ENCODE measurements at regions not wholly inside any gene's neighbourhood (a gene's known extent, or its start where the extent isn't known, plus 50 kb on each side); places are given as distances from the start of the nearest gene placed in this dataset.

GRCh38 chr20:59411589-59411988 is 111.2 kb downstream of the EDN3 start:
- Mint-ChIP-seq H3K4me3 (no peak overlapping the region), H3K4me1 (no peaks in the 10 kb centered on the region), H3K36me3 (ENCODE audit: low read depth) (no peaks in the 10 kb centered on the region), H3K27ac (no peak overlapping the region), H3K27me3 (peaks cover 5% of the 10 kb centered on the region), H3K9me3 (no peaks in the 10 kb centered on the region)
- DNase-seq: no peak
- intact Hi-C loops (cut with micrococcal nuclease): no loop called here

DNA sequence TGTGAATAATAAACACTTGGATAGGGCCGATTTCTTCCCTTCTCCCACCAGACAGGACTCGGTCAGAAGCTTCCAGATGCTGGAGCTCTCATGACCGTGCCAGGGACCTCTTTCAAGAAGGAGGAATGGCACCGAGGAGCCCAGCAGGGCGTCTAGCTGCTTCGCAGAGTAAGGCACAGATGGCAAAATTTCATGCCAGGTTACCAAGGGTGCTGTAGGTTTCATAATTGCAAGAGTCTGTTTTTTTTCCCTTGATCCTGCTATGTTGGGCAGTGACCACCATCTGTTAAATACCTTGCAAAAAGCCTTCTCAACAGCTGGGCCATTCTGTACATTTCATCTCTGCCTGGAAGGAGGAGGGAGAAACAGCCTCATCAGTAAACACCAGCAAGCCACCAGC is 111.8 kb downstream of the EDN3 start:
- Mint-ChIP-seq H3K36me3 (ENCODE audit: low read depth) (no peaks in the 10 kb centered on the region), H3K4me3 (no peak overlapping the region), H3K27ac (no peak overlapping the region), H3K27me3 (peaks cover 2% of the 10 kb centered on the region), H3K4me1 (no peaks in the 10 kb centered on the region), H3K9me3 (no peaks in the 10 kb centered on the region)
- intact Hi-C loops (cut with micrococcal nuclease): no loop called here
- no peak for DNase-seq

DNA sequence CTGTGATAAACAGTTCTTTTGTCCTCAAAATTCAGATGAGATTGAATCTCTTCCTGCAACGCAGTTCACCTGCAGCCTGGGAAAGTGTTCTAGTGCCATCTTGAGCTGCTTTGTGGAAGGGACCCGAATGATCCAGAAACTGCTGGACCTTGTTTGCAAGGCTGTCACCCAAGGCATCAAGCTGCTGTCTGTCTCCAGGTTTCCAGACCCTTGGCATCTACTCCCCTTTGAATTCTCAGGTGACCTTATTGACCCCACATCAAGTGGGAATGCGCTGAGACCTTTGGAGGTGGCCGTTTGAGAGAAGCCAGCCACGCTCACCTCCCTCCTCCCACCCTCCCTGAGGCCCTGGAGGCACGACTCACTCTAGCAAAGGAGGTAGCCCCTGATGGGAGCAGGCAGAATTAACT is 112.5 kb downstream of the EDN3 start:
- Mint-ChIP-seq H3K27me3 (peaks cover 2% of the 10 kb centered on the region), H3K27ac (no peak overlapping the region), H3K4me1 (no peaks in the 10 kb centered on the region), H3K36me3 (ENCODE audit: low read depth) (no peaks in the 10 kb centered on the region), H3K9me3 (no peaks in the 10 kb centered on the region), H3K4me3 (no peak overlapping the region)
- intact Hi-C loops (cut with micrococcal nuclease): no loop called here
- DNase-seq: no peak

- Mint-ChIP-seq H3K27me3 (peaks cover 2% of the 10 kb centered on the region), H3K4me1 (no peaks in the 10 kb centered on the region), H3K4me3 (no peak overlapping the region), H3K27ac (no peak overlapping the region), H3K9me3 (no peaks in the 10 kb centered on the region), H3K36me3 (ENCODE audit: low read depth) (no peaks in the 10 kb centered on the region)
- intact Hi-C loops (cut with micrococcal nuclease): no loop called here
- DNase-seq: no peak
These were observed 113.0 kb downstream of the EDN3 start for GRCh38 chr20:59413326-59413865.

GRCh38 chr20:59414936-59415623 is 114.7 kb downstream of the EDN3 start:
- H3K36me3 Mint-ChIP-seq (ENCODE audit: low read depth): no peaks in the 10 kb centered on the region

GRCh38 chr20:59416916-59417315 is 116.5 kb downstream of the EDN3 start:
- no peaks in the 10 kb centered on the region for H3K4me1 Mint-ChIP-seq
- intact Hi-C loops (cut with micrococcal nuclease): no loop called here
- no peak overlapping the region for H3K4me3 Mint-ChIP-seq
- no peak overlapping the region for H3K27ac Mint-ChIP-seq
- peaks cover 4% of the 10 kb centered on the region for H3K27me3 Mint-ChIP-seq
- H3K36me3 Mint-ChIP-seq (ENCODE audit: low read depth): no peaks in the 10 kb centered on the region
- DNase-seq: no peak
- no peaks in the 10 kb centered on the region for H3K9me3 Mint-ChIP-seq

More at GRCh38 chr20:59414936-59415623, 114.7 kb downstream of the EDN3 start:
- Mint-ChIP-seq H3K27ac (no peak overlapping the region), H3K9me3 (no peaks in the 10 kb centered on the region), H3K4me3 (no peak overlapping the region), H3K4me1 (no peaks in the 10 kb centered on the region), H3K27me3 (peaks cover 4% of the 10 kb centered on the region)
- intact Hi-C loops (cut with micrococcal nuclease): no loop called here
- no peak for DNase-seq

GRCh38 chr20:59421089-59421488 is 120.7 kb downstream of the EDN3 start:
- no peak overlapping the region for H3K4me3 Mint-ChIP-seq
- no peaks in the 10 kb centered on the region for H3K9me3 Mint-ChIP-seq
- intact Hi-C loops (cut with micrococcal nuclease): no loop called here
- no peaks in the 10 kb centered on the region for H3K36me3 Mint-ChIP-seq (ENCODE audit: low read depth)
- H3K27ac Mint-ChIP-seq: no peak overlapping the region
- DNase-seq: no peak
- H3K4me1 Mint-ChIP-seq: no peaks in the 10 kb centered on the region
- H3K27me3 Mint-ChIP-seq: peaks cover 2% of the 10 kb centered on the region

GRCh38 chr20:59421920-59422637 is 121.7 kb downstream of the EDN3 start:
- Mint-ChIP-seq H3K9me3 (no peaks in the 10 kb centered on the region), H3K27ac (no peak overlapping the region), H3K36me3 (ENCODE audit: low read depth) (no peaks in the 10 kb centered on the region), H3K27me3 (peaks cover 2% of the 10 kb centered on the region), H3K4me1 (no peaks in the 10 kb centered on the region), H3K4me3 (no peak overlapping the region)
- intact Hi-C loops (cut with micrococcal nuclease): no loop called here
- DNase-seq: no peak

- no peak overlapping the region for H3K4me3 Mint-ChIP-seq
- no peak for DNase-seq
- no peaks in the 10 kb centered on the region for H3K4me1 Mint-ChIP-seq
- no peaks in the 10 kb centered on the region for H3K36me3 Mint-ChIP-seq (ENCODE audit: low read depth)
- intact Hi-C loops (cut with micrococcal nuclease): no loop called here
- H3K27me3 Mint-ChIP-seq: peaks cover 2% of the 10 kb centered on the region
- H3K27ac Mint-ChIP-seq: no peak overlapping the region
- H3K9me3 Mint-ChIP-seq: peaks cover 3% of the 10 kb centered on the region
These were observed 122.6 kb downstream of the EDN3 start for GRCh38 chr20:59422872-59423544.

- H3K27me3 Mint-ChIP-seq: no peaks in the 10 kb centered on the region
- no peaks in the 10 kb centered on the region for H3K36me3 Mint-ChIP-seq (ENCODE audit: low read depth)
- intact Hi-C loops (cut with micrococcal nuclease): no loop called here
- no peak overlapping the region for H3K27ac Mint-ChIP-seq
- no peak for DNase-seq
- peaks cover 7% of the 10 kb centered on the region for H3K4me1 Mint-ChIP-seq
- H3K9me3 Mint-ChIP-seq: peaks cover 8% of the 10 kb centered on the region
- no peak overlapping the region for H3K4me3 Mint-ChIP-seq
These were observed 124.6 kb downstream of the EDN3 start for GRCh38 chr20:59424976-59425375.

- H3K27ac Mint-ChIP-seq: no peak overlapping the region
- intact Hi-C loops (cut with micrococcal nuclease): no loop called here
- no peaks in the 10 kb centered on the region for H3K27me3 Mint-ChIP-seq
- no peak overlapping the region for H3K4me3 Mint-ChIP-seq
- peaks cover 8% of the 10 kb centered on the region for H3K9me3 Mint-ChIP-seq
- no peak for DNase-seq
- no peaks in the 10 kb centered on the region for H3K36me3 Mint-ChIP-seq (ENCODE audit: low read depth)
- peaks cover 7% of the 10 kb centered on the region for H3K4me1 Mint-ChIP-seq
These were observed 125.2 kb downstream of the EDN3 start for GRCh38 chr20:59425572-59425971.

DNA sequence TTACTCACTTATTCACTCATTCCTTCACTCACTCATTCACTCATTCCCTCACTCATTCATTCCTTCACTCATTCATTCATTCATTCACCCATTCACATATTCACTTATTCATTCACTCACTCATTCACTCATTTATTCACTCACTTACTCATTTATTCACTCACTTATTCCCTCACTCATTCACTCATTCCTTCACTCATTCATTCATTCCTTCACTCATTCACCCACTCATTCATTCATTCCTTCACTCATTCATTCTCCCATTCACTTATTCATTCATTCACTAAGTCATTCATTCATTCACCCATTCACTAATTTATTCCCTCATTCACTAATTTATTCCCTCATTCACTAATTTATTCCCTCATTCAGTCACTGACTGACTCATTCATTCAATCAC is 127.6 kb downstream of the EDN3 start:
- H3K4me3 Mint-ChIP-seq: no peak overlapping the region

GRCh38 chr20:59428441-59429205 is 128.2 kb downstream of the EDN3 start:
- DNase-seq: no peak
- intact Hi-C loops (cut with micrococcal nuclease): no loop called here
- peaks cover 8% of the 10 kb centered on the region for H3K9me3 Mint-ChIP-seq
- H3K36me3 Mint-ChIP-seq (ENCODE audit: low read depth): no peaks in the 10 kb centered on the region
- H3K4me3 Mint-ChIP-seq: peak overlapping the region; percentile 41
- H3K4me1 Mint-ChIP-seq: peaks cover 7% of the 10 kb centered on the region
- peaks cover 1% of the 10 kb centered on the region for H3K27me3 Mint-ChIP-seq
- no peak overlapping the region for H3K27ac Mint-ChIP-seq

More for the DNA sequence above, 127.6 kb downstream of the EDN3 start:
- H3K4me1 Mint-ChIP-seq: peaks cover 7% of the 10 kb centered on the region
- H3K36me3 Mint-ChIP-seq (ENCODE audit: low read depth): no peaks in the 10 kb centered on the region
- H3K27ac Mint-ChIP-seq: no peak overlapping the region
- peaks cover 8% of the 10 kb centered on the region for H3K9me3 Mint-ChIP-seq
- no peaks in the 10 kb centered on the region for H3K27me3 Mint-ChIP-seq
- intact Hi-C loops (cut with micrococcal nuclease): no loop called here
- no peak for DNase-seq

All from activated CD4-positive, alpha-beta T cell treated with anti-CD3 and anti-CD28 coated beads, Interleukin-2, amount 10 ng/mL, durations not matched to agents 24 days and 14 days (primary cell).